ENCODE measurements at regions not wholly inside any gene's neighbourhood (a gene's known extent, or its start where the extent isn't known, plus 50 kb on each side); places are given as distances from the start of the nearest gene placed in this dataset.

- TF ChIP-seq, protein P1, sequence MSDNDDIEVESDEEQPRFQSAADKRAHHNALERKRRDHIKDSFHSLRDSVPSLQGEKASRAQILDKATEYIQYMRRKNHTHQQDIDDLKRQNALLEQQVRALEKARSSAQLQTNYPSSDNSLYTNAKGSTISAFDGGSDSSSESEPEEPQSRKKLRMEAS (IDR thresholded peaks at IDR 0.05; ENCODE audit: insufficient read depth, insufficient read length): no peak
- TF ChIP-seq POLR2A (IDR thresholded peaks at IDR 0.05; ENCODE audit: low read depth, low read length) (no peak), JUN (IDR thresholded peaks at IDR 0.05; ENCODE audit: borderline replicate concordance, insufficient read depth, insufficient read length, low read depth) (no peak)
- TF ChIP-seq, protein P2, sequence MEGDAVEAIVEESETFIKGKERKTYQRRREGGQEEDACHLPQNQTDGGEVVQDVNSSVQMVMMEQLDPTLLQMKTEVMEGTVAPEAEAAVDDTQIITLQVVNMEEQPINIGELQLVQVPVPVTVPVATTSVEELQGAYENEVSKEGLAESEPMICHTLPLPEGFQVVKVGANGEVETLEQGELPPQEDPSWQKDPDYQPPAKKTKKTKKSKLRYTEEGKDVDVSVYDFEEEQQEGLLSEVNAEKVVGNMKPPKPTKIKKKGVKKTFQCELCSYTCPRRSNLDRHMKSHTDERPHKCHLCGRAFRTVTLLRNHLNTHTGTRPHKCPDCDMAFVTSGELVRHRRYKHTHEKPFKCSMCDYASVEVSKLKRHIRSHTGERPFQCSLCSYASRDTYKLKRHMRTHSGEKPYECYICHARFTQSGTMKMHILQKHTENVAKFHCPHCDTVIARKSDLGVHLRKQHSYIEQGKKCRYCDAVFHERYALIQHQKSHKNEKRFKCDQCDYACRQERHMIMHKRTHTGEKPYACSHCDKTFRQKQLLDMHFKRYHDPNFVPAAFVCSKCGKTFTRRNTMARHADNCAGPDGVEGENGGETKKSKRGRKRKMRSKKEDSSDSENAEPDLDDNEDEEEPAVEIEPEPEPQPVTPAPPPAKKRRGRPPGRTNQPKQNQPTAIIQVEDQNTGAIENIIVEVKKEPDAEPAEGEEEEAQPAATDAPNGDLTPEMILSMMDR (IDR thresholded peaks at IDR 0.05; ENCODE audit: extremely low read depth in 1 of 2, insufficient read depth in 1 of 2, low read depth in 1 of 2, low read length in 2 of 2): no peak
These were observed 217.0 kb upstream of the STEAP4 start for GRCh38 chr7:88523645-88524044.
